WTC11 (cell line): ENCODE measurements at regions not wholly inside any gene's neighbourhood (a gene's known extent, or its start where the extent isn't known, plus 50 kb on each side); places are given as distances from the start of the nearest gene placed in this dataset.
"Not testable (repeated sequence)": the region's sequence is repeated elsewhere in the genome, so short reads cannot be mapped to it uniquely, and the experiment has no call there.

Experiments used
- ATAC-seq: fragments of 200-7000 bp; cut with Tn5 transposase; 2 replicates; pipeline ENCODE4 v1.10.0; 2021; ENCODE audit warnings: mild to moderate bottlenecking, moderate library complexity
- CTCF ChIA-PET: fragments of 300-600 bp; sonication (Branson Sonifier 250); formaldehyde crosslinking; loops from one replicate; lab custom pipeline; 2021; ENCODE audit warnings: antibody characterized with exemption; lab: Charles Lee
- POLR2A ChIA-PET: fragments of 350-600 bp; sonication (Branson Sonifier 250); formaldehyde crosslinking; loops from one replicate; lab custom pipeline; 2021; ENCODE audit warnings: antibody characterized with exemption; lab: Charles Lee
- DNase-seq: peaks from one replicate; pipeline ENCODE4 v3.0.0; 2021; ENCODE audit warnings: low spot score
- H3K27ac Mint-ChIP-seq: 2 replicates; pipeline ENCODE4 v1.8.0; 2021; ENCODE audit warnings: mixed read lengths
- H3K27me3 Mint-ChIP-seq: 2 replicates; pipeline ENCODE4 v1.8.0; 2021; ENCODE audit warnings: low read depth, mild to moderate bottlenecking, moderate library complexity, mixed read lengths
- H3K36me3 Mint-ChIP-seq: 2 replicates; pipeline ENCODE4 v1.8.0; 2021; ENCODE audit warnings: mixed read lengths
- H3K4me1 Mint-ChIP-seq: 2 replicates; pipeline ENCODE4 v1.8.0; 2022; ENCODE audit warnings: mixed read lengths
- H3K4me3 Mint-ChIP-seq: 2 replicates; pipeline ENCODE4 v1.8.0; 2021; ENCODE audit warnings: mild to moderate bottlenecking, moderate library complexity, mixed read lengths
- H3K9me3 Mint-ChIP-seq: 2 replicates; pipeline ENCODE4 v1.8.0; 2021; ENCODE audit warnings: mixed read lengths
- E2F5 ChIP-seq: sonication (generic); formaldehyde crosslinking; IDR thresholded peaks from 2 replicates; pipeline ENCODE4 v1.8.1; 2022; ENCODE audit warnings: mild to moderate bottlenecking, moderate library complexity, missing genetic modification reagents
- FOXK1 ChIP-seq: sonication (generic); formaldehyde crosslinking; IDR thresholded peaks from 2 replicates; pipeline ENCODE4 v1.8.0; 2022; ENCODE audit warnings: mild to moderate bottlenecking, moderate library complexity, missing genetic modification reagents
- FOXP1 ChIP-seq: sonication (generic); formaldehyde crosslinking; IDR thresholded peaks from 2 replicates; pipeline ENCODE4 v1.8.0; 2022; ENCODE audit warnings: missing genetic modification reagents, mild to moderate bottlenecking, moderate library complexity, borderline replicate concordance
- GRHL2 ChIP-seq: fragments of 250-450 bp; sonication (Bioruptor Pico); IDR thresholded peaks from 2 replicates; pipeline ENCODE4 v1.8.0; 2022; ENCODE audit warnings: mild to moderate bottlenecking, moderate library complexity; ENCODE audit not compliant: insufficient replicate concordance, severe bottlenecking
- HMGA2 ChIP-seq: fragments of 250-450 bp; sonication (Bioruptor Pico); IDR thresholded peaks from 2 replicates; pipeline ENCODE4 v1.4.0; 2021; ENCODE audit warnings: mild to moderate bottlenecking, moderate library complexity
- NFE2L1 ChIP-seq: sonication (generic); formaldehyde crosslinking; IDR thresholded peaks from 2 replicates; pipeline ENCODE4 v1.8.1; 2023; ENCODE audit warnings: missing genetic modification reagents
- NR3C1 ChIP-seq: sonication (generic); formaldehyde crosslinking; conservative IDR thresholded peaks from 2 replicates; pipeline ENCODE4 v1.8.1; 2023; ENCODE audit warnings: low read depth, mild to moderate bottlenecking, missing genetic modification reagents
- PREB ChIP-seq: sonication (generic); formaldehyde crosslinking; IDR thresholded peaks from 2 replicates; pipeline ENCODE4 v1.8.1; 2022; ENCODE audit warnings: mild to moderate bottlenecking, missing genetic modification reagents, moderate library complexity, borderline replicate concordance
- PRRX2 ChIP-seq: fragments of 250-450 bp; sonication (Bioruptor Pico); IDR thresholded peaks from 2 replicates; pipeline ENCODE4 v1.8.0; 2021; ENCODE audit warnings: mild to moderate bottlenecking
- TCF7 ChIP-seq: sonication (generic); formaldehyde crosslinking; IDR thresholded peaks from 2 replicates; pipeline ENCODE4 v1.8.0; 2022; ENCODE audit warnings: mild to moderate bottlenecking, low read depth, missing genetic modification reagents, moderate library complexity
- ZBTB21 ChIP-seq: sonication (generic); formaldehyde crosslinking; IDR thresholded peaks from 2 replicates; pipeline ENCODE4 v1.8.1; 2023; ENCODE audit warnings: mild to moderate bottlenecking, missing genetic modification reagents, borderline replicate concordance
- ZNF317 ChIP-seq: sonication (generic); formaldehyde crosslinking; IDR thresholded peaks from 2 replicates; pipeline ENCODE4 v1.8.1; 2023; ENCODE audit warnings: low read depth, mild to moderate bottlenecking, moderate library complexity, missing genetic modification reagents, borderline replicate concordance
- ZNF416 ChIP-seq: fragments of 250-450 bp; sonication (Bioruptor Pico); IDR thresholded peaks from 2 replicates; pipeline ENCODE4 v1.9.0; 2021; ENCODE audit warnings: mild to moderate bottlenecking, inconsistent platforms
- TF ChIP-seq, protein P1 (sequence below): fragments of 250-450 bp; sonication (Bioruptor Pico); IDR thresholded peaks from 2 replicates; pipeline ENCODE4 v1.9.0; 2021; ENCODE audit warnings: moderate library complexity, mild to moderate bottlenecking, inconsistent platforms, borderline replicate concordance
- TF ChIP-seq, protein P2 (sequence below): fragments of 250-450 bp; sonication (Bioruptor Pico); IDR thresholded peaks from 2 replicates; pipeline ENCODE4 v1.9.0; 2021; ENCODE audit warnings: mild to moderate bottlenecking, borderline replicate concordance

GRCh38 chr5:56376128-56376527 lies 143.0 kb upstream of the ANKRD55 start:
- peaks cover 13% of the 10 kb centered on the region for H3K36me3 Mint-ChIP-seq
- no peak overlapping the region for H3K4me3 Mint-ChIP-seq
- ATAC-seq (no peak), DNase-seq (no peak)
- H3K27ac Mint-ChIP-seq: no peak overlapping the region
- H3K9me3 Mint-ChIP-seq: peaks cover 33% of the 10 kb centered on the region
- no peaks in the 10 kb centered on the region for H3K27me3 Mint-ChIP-seq
- CTCF ChIA-PET: interaction anchor here (0.6 kb wide), 1 partner anchor 496 kb away, joined by 4 read pairs; no protein-coding TSS in a partner anchor
- POLR2A ChIA-PET: no interaction called here
- H3K4me1 Mint-ChIP-seq: no peaks in the 10 kb centered on the region
- no peak for TF ChIP-seq ZNF317 (CRISPR knock-in tag)
- TF ChIP-seq GRHL2: no peak

DNA sequence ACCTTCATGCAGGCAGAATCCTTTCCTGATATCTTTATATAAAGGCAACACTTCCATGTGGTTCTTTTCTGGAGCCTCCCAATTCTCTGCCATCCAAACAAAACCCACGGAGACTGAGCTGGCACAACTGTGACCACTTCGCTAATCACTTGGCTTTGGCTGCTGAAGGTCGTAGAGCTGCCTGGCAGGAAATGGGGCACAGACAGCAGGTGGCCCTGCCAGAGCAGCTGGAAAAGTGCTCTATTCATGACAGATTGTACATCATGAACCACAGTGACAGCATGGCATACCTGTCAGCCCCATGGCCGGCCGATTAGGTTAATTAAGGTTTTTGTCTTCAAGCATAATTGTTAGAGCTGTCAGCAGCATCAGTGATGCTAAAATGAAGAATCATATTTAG lies 141.9 kb upstream of the ANKRD55 start:
- no peak for ATAC-seq
- Mint-ChIP-seq H3K36me3 (peaks cover 13% of the 10 kb centered on the region), H3K4me1 (no peaks in the 10 kb centered on the region), H3K27ac (no peak overlapping the region), H3K9me3 (peaks cover 42% of the 10 kb centered on the region), H3K27me3 (no peaks in the 10 kb centered on the region), H3K4me3 (no peak overlapping the region)
- ChIA-PET POLR2A (no interaction called here), CTCF (no interaction called here)
- no peak for DNase-seq
- TF ChIP-seq HMGA2 (CRISPR knock-in tag): no peak
- TF ChIP-seq PRRX2 (CRISPR knock-in tag): no peak
- no peak for TF ChIP-seq TCF7 (CRISPR knock-in tag)
- no peak for TF ChIP-seq PREB (CRISPR knock-in tag)
- no peak for TF ChIP-seq NFE2L1
- no peak for TF ChIP-seq FOXK1 (CRISPR knock-in tag)
- TF ChIP-seq, protein P1, sequence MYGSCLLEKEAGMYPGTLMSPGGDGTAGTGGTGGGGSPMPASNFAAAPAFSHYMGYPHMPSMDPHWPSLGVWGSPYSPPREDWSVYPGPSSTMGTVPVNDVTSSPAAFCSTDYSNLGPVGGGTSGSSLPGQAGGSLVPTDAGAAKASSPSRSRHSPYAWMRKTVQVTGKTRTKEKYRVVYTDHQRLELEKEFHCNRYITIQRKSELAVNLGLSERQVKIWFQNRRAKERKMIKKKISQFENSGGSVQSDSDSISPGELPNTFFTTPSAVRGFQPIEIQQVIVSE (CRISPR knock-in tag): no peak
- no peak for TF ChIP-seq ZBTB21
- no peak for TF ChIP-seq GRHL2
- no peak for TF ChIP-seq E2F5
- no peak for TF ChIP-seq ZNF317 (CRISPR knock-in tag)

DNA sequence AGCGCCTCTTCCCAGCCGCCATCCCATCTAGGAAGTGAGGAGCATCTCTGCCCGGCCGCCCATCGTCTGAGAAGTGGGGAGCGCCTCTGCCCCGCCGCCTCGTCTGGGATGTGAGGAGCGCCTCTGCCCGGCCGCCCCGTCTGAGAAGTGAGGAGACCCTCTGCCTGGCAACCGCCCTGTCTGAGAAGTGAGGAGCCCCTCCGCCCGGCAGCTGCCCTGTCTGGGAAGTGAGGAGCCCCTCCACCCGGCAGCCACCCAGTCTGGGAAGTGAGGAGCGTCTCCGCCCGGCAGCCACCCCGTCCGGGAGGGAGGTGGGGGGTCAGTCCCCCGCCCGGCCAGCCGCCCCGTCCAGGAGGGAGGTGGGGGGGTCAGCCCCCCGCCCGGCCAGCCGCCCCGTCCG lies 139.4 kb upstream of the ANKRD55 start:
- Mint-ChIP-seq H3K9me3 (peaks cover 42% of the 10 kb centered on the region), H3K36me3 (peaks cover 13% of the 10 kb centered on the region)
- ATAC-seq, H3K27me3 Mint-ChIP-seq, H3K4me1 Mint-ChIP-seq, H3K4me3 Mint-ChIP-seq, DNase-seq, POLR2A ChIA-PET, CTCF ChIA-PET, H3K27ac Mint-ChIP-seq: not testable (repeated sequence)

- CTCF ChIA-PET: no interaction called here
- H3K4me1 Mint-ChIP-seq: no peaks in the 10 kb centered on the region
- TF ChIP-seq, protein P2, sequence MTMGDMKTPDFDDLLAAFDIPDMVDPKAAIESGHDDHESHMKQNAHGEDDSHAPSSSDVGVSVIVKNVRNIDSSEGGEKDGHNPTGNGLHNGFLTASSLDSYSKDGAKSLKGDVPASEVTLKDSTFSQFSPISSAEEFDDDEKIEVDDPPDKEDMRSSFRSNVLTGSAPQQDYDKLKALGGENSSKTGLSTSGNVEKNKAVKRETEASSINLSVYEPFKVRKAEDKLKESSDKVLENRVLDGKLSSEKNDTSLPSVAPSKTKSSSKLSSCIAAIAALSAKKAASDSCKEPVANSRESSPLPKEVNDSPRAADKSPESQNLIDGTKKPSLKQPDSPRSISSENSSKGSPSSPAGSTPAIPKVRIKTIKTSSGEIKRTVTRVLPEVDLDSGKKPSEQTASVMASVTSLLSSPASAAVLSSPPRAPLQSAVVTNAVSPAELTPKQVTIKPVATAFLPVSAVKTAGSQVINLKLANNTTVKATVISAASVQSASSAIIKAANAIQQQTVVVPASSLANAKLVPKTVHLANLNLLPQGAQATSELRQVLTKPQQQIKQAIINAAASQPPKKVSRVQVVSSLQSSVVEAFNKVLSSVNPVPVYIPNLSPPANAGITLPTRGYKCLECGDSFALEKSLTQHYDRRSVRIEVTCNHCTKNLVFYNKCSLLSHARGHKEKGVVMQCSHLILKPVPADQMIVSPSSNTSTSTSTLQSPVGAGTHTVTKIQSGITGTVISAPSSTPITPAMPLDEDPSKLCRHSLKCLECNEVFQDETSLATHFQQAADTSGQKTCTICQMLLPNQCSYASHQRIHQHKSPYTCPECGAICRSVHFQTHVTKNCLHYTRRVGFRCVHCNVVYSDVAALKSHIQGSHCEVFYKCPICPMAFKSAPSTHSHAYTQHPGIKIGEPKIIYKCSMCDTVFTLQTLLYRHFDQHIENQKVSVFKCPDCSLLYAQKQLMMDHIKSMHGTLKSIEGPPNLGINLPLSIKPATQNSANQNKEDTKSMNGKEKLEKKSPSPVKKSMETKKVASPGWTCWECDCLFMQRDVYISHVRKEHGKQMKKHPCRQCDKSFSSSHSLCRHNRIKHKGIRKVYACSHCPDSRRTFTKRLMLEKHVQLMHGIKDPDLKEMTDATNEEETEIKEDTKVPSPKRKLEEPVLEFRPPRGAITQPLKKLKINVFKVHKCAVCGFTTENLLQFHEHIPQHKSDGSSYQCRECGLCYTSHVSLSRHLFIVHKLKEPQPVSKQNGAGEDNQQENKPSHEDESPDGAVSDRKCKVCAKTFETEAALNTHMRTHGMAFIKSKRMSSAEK: no peak
- TF ChIP-seq ZNF416 (no peak), FOXP1 (no peak), ZBTB21 (no peak), NR3C1 (no peak)
- H3K27me3 Mint-ChIP-seq: no peaks in the 10 kb centered on the region
- H3K9me3 Mint-ChIP-seq: peaks cover 24% of the 10 kb centered on the region
- DNase-seq (no peak), ATAC-seq (no peak)
- POLR2A ChIA-PET: no interaction called here
- no peak overlapping the region for H3K4me3 Mint-ChIP-seq
- H3K36me3 Mint-ChIP-seq: peaks cover 10% of the 10 kb centered on the region
- H3K27ac Mint-ChIP-seq: no peak overlapping the region
These were observed 136.3 kb upstream of the ANKRD55 start for GRCh38 chr5:56369361-56369811.
